ENCODE measurements at regions not wholly inside any gene's neighbourhood (a gene's known extent, or its start where the extent isn't known, plus 50 kb on each side); places are given as distances from the start of the nearest gene placed in this dataset.
"Not testable (repeated sequence)": the region's sequence is repeated elsewhere in the genome, so short reads cannot be mapped to it uniquely, and the experiment has no call there.

DNA sequence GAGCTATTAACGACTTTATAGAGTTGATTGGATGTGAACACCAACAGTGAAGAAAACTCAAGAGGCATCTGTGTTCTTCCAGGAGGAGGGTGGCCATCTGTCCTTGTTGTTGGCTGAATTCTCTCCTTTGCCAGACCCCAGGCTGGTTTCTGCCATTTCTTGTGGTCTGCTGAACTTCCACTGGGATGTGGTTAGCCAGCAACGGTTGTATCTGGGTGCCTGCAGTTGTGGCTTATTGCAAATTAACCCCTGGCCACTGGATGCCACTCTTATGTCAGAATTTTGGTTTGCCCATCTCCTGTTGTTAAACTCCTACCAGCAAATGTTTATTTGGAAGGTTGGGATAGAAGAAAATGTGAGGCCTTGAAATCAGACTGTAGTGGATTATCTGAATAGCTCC, 163.6 kb upstream of the TBC1D5 start:
- DNase-seq (ENCODE audit: low read depth) = no peak

DNA sequence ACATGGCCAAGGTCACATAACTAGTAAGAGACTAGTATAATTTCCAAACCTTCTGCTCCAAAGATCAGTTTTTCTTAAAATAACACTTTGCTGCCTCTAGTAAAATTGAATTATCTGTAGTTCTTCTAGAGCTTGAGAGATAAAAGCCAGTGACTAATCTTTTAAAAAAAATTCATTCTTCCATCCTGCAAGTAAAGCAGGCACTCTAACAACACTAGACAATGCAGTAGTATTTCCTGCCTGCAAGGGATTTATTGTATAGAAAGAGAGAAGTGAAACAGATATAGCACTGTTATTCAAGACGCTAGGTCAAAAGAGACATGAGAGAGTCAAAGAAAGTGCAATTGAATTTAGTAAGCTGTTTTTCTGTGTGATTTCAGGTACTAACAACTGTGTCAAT, 159.5 kb upstream of the TBC1D5 start:
- no peak for DNase-seq (ENCODE audit: low read depth)

DNA sequence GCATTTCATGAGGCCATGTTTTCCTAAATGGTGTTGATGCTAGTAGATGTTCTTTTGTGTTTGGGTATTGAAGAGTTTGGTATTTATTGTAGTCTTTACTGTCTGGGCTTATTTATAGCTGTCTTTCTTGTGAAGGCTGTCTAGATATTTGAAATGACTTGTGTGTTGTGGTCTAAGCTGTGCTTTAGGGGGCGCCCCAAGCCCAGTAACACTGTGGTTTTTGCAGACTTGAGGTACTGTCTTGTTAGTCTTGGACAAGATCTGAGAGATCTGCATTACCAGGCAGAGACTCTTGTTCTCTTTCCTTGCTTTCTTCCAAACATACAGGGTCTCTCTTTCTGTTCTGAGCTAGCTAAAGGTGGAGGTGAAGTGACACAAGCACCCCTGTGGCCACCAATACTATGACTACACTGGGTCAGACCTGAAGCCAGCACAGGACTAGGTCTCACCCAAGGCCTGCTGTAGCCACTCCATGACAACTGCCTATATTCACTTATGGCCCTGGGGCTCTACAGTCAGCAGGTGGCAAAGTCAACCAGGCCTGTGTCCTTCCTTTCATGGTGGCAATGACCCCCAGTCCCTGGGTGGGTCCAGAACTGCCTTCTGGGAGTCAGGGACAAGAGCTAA, 152.1 kb upstream of the TBC1D5 start:
- DNase-seq (ENCODE audit: low read depth) = no peak

DNA sequence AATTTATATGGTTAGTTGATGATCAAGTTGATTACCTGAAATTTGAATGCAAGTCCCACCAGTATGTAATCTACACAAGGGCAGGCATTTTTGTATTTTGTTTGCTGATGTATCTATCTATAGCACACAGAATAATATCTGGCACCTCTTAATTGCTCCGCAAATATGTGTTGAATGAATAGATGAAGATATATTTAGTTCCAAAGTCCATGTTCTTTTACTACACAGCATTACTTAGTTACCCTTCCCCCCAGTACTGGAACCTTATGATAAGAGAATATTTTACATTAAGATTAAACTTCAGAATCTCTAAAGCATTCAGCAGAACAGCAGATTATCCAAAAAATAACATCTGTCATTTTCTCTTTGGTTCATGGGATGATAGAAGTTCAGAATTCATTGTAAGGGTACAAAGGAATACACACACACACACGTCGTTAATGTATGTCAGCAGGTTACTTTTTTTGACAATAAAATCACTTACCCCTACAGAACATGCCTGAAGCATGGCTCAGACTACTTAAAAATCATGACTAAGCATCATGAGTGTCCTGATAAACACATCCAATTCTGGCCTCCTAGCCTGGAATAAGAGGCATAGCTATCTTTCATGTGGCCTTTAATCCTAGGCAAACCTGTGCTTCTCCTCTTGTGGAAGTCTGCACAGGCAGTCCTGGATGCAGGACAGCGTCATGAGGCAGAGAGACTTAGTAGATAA, 148.9 kb upstream of the TBC1D5 start:
- DNase-seq (ENCODE audit: low read depth) = no peak

DNA sequence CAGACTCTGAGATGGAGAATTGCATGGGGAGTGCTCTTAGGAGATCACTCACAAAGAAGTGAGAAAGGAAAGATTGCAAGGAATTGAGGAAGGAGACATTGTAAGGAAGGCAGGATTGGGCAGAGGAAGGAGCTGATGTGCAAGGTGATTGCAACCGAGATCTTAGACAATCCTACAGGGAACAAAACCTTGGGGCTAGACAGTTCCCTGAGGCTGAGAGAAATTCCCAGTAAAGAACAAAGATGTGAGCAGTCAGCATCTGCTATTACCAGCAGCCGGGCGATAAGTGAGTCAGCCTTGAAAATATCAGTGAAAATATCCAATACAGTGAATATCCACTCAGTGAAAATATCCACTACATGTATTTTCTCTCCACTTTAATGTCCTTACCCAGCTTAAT, 143.6 kb upstream of the TBC1D5 start:
- DNase-seq (ENCODE audit: low read depth) = no peak

DNA sequence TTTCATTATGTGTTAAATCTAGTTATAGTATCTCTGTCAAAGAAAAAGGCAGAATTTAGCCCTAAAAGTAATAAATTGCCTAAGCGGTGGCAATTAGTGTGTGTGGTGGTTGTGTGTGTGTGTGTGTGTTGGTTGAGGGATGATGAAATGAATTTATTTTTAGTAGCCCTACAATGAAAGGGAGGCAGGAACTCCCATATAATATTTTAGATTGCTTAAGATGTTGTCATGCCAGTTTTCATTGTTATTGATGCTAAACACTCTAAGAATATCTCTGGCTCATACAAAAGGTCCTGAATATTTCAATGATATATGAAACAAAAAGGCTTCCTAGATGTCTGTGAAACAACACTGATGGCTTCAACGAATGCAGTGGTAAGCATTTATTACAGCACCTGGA, 140.6 kb upstream of the TBC1D5 start:
- DNase-seq (ENCODE audit: low read depth) = no peak

DNA sequence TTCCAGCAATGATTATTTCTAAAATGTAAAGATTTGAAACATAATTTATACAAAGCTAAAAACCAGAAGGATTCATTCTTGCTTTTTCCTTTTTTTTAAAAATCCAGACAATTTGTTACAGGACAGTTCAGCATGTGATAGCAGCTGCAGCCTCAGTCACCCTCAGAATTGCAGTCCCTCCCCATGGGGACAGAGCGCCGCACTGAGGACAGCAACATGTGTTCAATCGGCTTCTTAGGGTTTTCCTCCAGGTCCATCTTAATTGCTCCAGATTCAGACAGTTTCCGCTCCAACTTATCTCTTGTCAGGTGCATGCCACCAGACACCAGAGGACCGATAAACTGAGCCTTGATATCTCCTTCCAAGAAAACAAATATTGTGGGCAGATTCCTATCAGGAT, 134.9 kb upstream of the TBC1D5 start:
- no peak for DNase-seq (ENCODE audit: low read depth)

DNA sequence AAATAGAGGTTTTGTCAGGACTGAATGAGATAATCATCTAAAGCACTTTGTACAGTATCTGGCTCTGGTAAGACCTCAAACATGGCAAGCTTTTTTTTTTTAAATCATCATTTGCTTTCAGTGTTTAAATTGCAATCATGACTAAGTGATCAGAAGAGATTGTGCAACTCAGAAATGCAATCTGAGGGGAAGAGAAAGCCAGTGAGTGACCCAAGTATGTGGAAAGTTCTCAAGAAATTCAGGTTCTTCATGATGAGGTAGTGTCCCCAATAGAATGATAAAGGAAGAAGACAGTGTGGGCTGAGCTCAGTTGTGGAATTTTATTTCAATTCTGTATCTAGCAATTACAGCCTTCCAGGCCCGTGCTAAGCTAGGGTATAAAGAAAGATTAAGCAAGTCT, 132.2 kb upstream of the TBC1D5 start:
- no peak for DNase-seq (ENCODE audit: low read depth)

DNA sequence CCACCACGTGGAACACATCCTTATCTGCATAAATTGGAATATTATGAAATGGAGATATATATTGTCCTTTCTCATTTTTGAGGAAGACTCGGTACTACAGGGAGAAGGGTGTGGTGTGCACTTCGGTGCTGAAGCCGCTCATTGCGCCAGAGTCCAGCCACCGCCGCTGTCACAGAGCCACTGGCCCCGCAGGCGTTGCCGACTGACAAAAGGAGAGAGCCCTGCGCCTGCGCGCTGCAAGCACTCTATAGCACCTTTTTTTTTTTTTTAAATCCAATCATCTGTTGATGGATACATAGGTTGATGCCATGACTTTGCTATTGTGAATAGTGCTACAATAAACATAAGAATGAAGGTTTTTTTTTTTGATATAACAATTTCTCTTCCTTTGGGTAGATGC, 130.0 kb upstream of the TBC1D5 start:
- DNase-seq (ENCODE audit: low read depth) = no peak

DNA sequence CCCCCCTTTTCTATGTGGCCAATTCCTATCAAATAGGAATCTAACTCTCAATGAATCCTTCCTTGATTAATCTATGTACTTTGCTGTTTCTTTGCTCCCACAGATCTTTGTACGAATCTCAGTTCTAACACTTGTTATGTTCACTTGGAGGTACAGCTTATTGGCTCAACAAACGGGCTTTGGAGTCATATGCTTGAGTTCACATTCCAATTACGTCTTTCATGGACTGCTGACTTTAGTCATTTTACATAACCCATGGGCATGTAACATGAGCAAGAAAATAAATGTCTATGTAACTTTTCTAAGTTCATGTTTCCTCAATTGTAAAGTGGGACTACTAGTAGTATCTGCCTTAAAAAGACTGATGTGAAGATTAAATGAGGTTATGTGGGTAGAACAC, 123.2 kb upstream of the TBC1D5 start:
- no peak for DNase-seq (ENCODE audit: low read depth)

DNA sequence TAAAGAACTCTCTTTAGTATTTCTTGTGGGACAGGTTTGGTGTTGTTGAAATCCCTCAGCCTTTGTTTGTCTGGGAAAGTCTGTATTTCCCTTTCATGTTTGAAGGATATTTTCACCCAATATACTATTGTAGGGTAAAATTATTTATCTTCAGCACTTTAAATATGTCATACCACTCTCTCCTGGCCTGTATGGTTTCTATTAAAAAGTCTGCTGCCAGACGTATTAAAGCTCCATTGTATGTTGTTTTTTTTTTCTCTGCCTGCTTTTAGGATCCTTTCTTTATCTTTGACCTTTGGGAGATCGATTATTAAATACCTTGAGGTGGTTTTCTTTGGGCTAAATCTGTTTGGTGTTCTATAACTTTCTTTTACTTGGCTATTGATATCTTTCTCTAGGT, 119.0 kb upstream of the TBC1D5 start:
- DNase-seq (ENCODE audit: low read depth) = no peak

DNA sequence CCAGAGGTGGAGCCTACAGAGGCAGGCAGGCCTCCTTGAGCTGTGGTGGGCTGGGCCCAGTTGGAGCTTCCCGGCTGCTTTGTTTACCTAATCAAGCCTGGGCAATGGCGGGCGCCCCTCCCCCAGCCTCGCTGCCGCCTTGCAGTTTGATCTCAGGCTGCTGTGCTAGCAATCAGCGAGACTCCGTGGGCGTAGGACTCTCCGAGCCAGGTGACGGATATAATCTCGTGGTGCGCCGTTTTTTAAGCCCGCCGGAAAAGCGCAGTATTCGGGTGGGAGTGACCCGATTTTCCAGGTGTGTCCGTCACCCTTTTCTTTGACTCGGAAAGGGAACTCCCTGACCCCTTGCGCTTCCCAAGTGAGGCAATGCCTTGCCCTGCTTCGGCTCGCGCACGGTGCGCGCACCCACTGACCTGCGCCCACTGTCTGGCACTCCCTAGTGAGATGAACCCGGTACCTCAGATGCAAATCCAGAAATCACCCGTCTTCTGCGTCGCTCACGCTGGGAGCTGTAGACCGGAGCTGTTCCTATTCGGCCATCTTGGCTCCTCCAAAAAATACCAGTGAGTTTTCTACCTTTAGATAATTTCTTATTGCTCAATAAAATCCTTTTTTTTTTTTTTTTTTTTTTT, 118.5 kb upstream of the TBC1D5 start:
- not testable (repeated sequence) for DNase-seq (ENCODE audit: low read depth)

DNA sequence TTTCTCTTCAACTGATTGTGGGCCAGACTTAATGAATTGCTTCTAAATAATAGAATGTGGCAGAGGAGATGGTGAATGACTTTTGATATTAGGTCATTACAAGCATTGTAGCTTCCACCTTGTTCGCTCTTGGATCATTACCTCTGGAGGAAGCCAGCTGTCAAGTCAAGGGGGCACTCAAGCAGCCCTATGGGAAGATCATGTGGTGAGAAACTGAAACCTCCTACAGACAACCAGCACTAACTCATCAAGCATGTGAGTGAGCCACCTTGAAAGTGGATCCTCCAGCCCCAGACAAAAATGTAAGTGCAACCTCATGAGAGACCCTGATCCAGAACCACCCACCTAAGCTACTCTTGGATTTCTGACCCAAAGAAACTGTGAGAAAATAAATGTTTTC, 109.8 kb upstream of the TBC1D5 start:
- DNase-seq (ENCODE audit: low read depth) = no peak

DNA sequence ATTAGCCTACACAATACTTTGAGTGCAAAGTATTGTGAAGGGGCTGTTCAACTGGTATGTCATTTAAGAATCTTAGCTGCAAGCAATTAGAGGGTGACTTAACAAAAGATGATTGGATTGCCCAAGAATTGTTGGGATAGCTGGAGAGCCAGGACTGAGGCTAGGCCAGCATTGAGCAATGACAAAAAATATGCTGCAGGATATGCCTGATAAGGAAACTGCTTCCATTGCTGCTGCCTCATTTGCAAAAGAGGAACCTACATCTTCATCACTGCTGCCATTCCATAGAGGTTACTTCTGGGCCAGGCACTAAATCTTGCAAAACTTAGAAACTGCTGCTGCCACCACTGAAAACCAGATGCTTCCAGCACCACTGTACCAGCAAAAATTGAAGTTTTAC, 108.0 kb upstream of the TBC1D5 start:
- no peak for DNase-seq (ENCODE audit: low read depth)

DNA sequence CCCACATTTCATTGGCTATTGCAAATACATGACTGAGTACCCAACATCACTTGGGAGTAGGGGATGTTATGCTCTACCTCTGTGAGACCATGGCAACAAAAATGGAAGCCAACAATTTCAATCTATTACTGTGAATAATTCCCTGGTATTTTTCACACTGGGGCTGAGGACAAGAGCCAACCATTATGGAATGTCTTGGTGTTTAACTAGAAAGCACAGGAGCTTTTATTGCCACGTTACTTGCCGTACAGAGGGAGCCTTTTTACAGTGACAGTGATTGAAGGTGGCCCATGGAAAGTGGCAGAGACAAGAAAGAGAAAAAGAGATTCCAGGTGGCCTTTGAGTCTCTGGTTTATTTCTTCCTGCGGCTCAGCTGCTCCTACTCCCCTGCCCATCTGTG, 105.7 kb upstream of the TBC1D5 start:
- DNase-seq (ENCODE audit: low read depth) = no peak

DNA sequence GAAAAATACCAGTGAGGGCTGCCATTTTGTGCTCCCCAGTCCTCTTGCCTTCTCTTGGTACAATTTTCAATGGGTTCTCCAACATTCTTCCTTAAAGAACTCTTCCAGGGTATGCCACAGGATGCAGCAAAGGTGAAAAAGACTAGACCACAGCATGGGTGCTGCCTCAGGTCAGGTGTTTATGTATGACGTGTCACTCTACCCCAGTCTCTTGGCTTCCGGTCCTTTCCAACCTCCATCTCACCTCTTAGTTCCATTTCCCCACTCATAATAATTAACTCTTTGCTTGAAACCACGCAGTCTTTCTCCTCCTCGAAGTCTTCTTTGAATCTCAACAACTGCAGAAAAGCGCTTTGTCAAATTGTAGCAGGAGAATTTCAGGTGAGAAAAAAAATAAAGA, 104.7 kb upstream of the TBC1D5 start:
- DNase-seq (ENCODE audit: low read depth) = no peak

DNA sequence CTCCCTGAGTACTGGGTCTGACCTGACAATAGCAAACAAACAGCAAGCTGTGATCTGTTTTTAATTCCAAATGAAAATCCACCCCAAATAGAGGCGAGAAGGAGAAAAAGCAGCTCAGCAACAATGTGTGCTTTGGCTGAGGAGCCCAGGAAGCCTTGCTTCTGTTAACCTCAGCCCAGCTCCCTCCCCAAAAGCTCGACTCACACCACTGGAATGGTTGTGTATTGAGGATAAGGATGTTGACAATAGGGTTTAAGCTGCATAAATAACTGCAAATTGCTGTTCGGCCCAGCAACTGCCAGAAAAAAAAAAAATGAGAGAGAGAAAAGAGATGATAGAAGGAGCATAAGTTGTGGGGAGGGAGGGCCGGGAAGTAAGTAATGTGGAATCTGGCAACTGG, 104.0 kb upstream of the TBC1D5 start:
- DNase-seq (ENCODE audit: low read depth) = no peak

DNA sequence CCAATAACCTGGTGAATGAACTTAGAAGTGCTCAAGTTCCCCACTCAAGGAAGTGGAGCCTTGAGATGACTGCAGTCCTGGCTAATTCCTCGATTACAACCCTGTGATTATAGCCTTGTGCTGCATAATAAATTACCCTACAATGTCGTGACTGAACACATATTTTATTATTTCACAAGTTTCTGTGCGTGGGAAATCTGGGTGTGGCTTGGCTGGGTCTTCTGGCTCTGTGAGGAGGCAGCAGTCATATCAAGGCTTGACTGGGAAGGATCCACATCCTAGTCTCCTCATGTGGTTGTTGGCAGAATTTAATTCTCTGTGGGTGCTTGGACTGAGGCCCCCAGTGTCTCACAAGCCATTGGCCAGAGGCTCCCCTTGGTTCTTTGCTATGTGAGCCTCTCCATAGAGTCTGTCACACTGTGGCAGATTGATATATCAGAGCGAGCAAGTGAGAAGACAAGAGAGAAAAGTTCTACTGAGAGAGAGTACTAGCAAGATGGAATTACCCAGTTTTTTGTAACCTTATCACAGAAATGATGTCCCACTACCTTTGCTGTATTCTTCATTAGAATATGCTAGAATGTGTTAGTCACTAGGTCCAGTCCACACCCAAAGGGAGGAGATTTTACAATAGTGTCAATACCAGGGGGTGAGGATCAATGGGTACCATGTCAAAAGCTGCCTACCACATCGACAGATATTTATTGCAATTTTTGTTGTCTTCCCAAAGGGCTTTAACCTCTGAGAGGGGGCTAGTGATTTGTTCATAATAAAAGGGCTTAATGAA, 102.8 kb upstream of the TBC1D5 start:
- DNase-seq (ENCODE audit: low read depth) = no peak

DNA sequence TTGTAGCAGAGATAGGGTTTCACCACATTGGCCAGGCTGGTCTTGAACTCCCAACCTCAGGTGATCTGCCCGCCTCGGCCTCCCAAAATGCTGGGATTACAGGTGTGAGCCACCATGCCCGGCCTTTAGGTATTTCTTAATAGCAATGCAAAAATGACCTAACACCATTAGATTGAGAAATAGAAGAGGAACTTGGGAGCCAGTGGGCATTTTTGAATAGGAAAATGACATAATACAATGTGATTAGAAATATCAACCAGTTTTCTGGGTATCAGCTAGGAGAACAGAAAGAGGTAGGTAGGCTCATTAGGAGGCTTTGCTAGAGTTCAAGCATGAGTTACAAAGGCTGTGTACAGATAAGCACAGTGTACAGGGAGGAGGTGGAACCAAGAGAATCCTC, 101.8 kb upstream of the TBC1D5 start:
- DNase-seq (ENCODE audit: low read depth) = no peak

DNA sequence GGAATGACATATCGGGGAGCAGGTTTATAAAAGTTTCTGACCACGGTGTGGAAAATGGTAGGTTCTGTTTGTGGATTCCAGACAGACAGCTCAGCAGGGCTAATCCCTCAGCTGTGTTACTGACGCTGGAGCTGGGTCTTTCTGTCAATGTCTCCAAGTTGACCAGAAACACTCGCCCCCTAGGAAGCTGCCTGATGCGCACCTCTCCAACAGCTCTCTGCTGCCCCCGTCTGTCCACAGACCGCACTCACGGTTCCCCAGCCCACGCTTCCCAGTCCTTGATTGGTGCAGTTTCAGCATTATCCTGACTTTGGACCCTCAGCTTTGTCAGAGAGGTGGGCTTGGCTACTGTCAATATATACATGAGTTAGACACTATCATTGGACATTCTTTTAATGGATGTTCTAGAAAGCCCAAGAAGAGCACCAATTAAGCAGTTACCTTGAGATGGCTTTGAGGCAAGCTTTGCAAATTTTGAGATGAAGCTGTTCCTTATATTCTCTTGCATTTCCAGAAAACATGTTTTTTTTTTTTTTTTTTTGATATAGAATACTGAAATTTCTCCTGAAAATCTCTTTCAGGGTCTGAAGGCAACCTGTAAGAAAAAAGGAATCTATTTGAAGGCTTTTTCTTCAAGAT, 98.9 kb upstream of the TBC1D5 start:
- DNase-seq (ENCODE audit: low read depth) = peak; percentile 26

DNA sequence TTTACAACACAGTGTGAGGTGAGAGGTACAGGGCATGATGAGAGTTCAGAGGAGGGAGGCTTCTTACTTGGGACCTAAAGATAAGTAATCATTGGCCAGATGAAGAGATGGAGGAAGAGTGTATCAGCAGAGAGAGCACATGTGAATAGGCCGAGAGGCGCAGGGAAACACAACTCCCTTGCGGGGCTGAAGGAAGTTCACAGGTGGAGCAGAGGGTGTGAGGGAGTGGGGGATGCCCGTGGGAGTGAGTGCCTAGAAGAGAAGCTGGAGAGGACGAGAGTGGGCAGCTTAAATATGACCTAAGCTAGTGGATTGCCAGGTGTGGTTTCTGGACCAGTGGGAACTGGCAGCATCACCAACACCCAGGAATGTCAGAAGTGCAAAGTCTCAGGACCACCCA, 98.2 kb upstream of the TBC1D5 start:
- no peak for DNase-seq (ENCODE audit: low read depth)

DNA sequence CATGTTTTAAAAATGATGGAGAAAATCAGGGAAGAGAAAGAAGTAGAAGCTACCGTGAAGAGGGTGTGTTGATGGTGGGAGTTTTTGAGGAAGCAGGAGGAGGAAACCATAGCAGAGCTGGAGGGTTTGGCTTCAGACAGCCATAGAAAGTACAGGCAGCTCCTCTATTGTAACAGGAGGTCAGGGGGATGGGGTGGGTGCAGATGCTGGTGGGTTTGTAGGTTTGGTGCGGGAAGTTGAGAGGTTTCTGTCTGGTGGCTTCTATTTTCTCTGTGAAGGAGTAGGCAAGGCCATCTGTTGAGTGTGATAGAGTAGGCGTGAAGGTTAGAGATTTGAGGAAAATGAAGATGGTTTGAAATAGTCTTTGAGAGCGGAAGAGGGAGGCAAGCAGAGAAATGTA, 97.7 kb upstream of the TBC1D5 start:
- DNase-seq (ENCODE audit: low read depth) = no peak
